Stimulated activated CD4-positive, alpha-beta T cell treated with anti-CD3 and anti-CD28 coated beads, Interleukin-1b, Interleukin-23, amount 100 ng/mL, for 4 hours (primary cell): ENCODE measurements at regions not wholly inside any gene's neighbourhood (a gene's known extent, or its start where the extent isn't known, plus 50 kb on each side); places are given as distances from the start of the nearest gene placed in this dataset.

ENCODE experiments used
- DNase-seq, 2 donors: peaks; one replicate each; pipeline ENCODE4 v3.0.0-alpha.2; 2020; ENCODE audit warnings: low read depth in 2 of 2

- no peak for DNase-seq
Measured at GRCh38 chr12:45549337-45549902, 180.1 kb upstream of the ARID2 start.

- no peak for DNase-seq
Measured at GRCh38 chr12:45553204-45553603, 176.3 kb upstream of the ARID2 start.

- DNase-seq: no peak
Measured at GRCh38 chr12:45557016-45557415, 172.5 kb upstream of the ARID2 start.

- DNase-seq: no peak
Measured at GRCh38 chr12:45558353-45558752, 171.2 kb upstream of the ARID2 start.

GRCh38 chr12:45559537-45559936 lies 170.0 kb upstream of the ARID2 start:
- DNase-seq: no peak

- no peak for DNase-seq
Measured at GRCh38 chr12:45560689-45561088, 168.8 kb upstream of the ARID2 start.

- no peak for DNase-seq
Measured at GRCh38 chr12:45561488-45561887, 168.0 kb upstream of the ARID2 start.

GRCh38 chr12:45565590-45565989 lies 163.9 kb upstream of the ARID2 start:
- no peak for DNase-seq

GRCh38 chr12:45566257-45566656 lies 163.2 kb upstream of the ARID2 start:
- no peak for DNase-seq

GRCh38 chr12:45568808-45569207 lies 160.7 kb upstream of the ARID2 start:
- DNase-seq: no peak

GRCh38 chr12:45570501-45570900 lies 159.0 kb upstream of the ARID2 start:
- DNase-seq: no peak

- no peak for DNase-seq
Measured at GRCh38 chr12:45572114-45572513, 157.4 kb upstream of the ARID2 start.

GRCh38 chr12:45575417-45575816 lies 154.1 kb upstream of the ARID2 start:
- DNase-seq: no peak

- no peak for DNase-seq
Measured at GRCh38 chr12:45575823-45576475, 153.6 kb upstream of the ARID2 start.

- no peak for DNase-seq
Measured at GRCh38 chr12:45577844-45578399, 151.6 kb upstream of the ARID2 start.

- DNase-seq: no peak
Measured at GRCh38 chr12:45580356-45580969, 149.0 kb upstream of the ARID2 start.

- DNase-seq: no peak
Measured at GRCh38 chr12:45581112-45581511, 148.4 kb upstream of the ARID2 start.

- no peak for DNase-seq
Measured at GRCh38 chr12:45582536-45582935, 147.0 kb upstream of the ARID2 start.

- no peak for DNase-seq
Measured at GRCh38 chr12:45582986-45583659, 146.4 kb upstream of the ARID2 start.

GRCh38 chr12:45584336-45584735 lies 145.2 kb upstream of the ARID2 start:
- no peak for DNase-seq

- no peak for DNase-seq
Measured at GRCh38 chr12:45585522-45586230, 143.8 kb upstream of the ARID2 start.

GRCh38 chr12:45586486-45586885 lies 143.0 kb upstream of the ARID2 start:
- DNase-seq: no peak
